ENCODE measurements at regions not wholly inside any gene's neighbourhood (a gene's known extent, or its start where the extent isn't known, plus 50 kb on each side); places are given as distances from the start of the nearest gene placed in this dataset.

DNA sequence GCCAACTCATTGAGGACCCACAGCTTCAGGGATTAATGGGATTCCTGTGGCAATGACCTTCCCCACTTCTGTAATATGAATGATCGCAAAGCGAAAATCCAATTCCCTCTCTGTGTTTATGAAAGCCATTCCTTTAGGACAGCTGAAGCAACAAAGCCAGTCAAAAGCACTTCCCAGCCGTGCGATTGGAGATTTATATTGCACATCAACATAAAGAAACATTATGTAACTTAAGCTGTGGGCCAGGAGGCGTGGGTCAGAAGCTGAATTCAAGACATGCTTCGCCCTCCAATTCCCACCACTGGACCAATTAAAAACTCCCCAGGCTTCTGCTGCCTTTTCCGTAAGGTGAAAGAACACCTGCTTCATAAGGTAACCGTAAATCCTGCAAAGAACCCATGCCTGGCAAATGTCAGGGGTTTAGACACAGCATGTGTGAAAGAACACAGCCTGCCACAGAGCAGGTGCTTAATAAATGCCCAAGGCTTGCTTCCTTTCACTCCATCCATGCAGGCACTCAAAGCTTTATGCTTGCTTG is 138.9 kb upstream of the SOD1 start:
- TF ChIP-seq SNAI2 (CRISPR knock-in tag; IDR thresholded peaks at IDR 0.05) (no peak), CSDC2 (CRISPR knock-in tag; IDR thresholded peaks at IDR 0.05) (no peak), BACH2 (CRISPR knock-in tag; IDR thresholded peaks at IDR 0.05; ENCODE audit: borderline replicate concordance) (no peak), ZNF565 (CRISPR knock-in tag; conservative IDR thresholded peaks at IDR 0.05; ENCODE audit: low read depth) (no peak)
- TF ChIP-seq, protein P1, sequence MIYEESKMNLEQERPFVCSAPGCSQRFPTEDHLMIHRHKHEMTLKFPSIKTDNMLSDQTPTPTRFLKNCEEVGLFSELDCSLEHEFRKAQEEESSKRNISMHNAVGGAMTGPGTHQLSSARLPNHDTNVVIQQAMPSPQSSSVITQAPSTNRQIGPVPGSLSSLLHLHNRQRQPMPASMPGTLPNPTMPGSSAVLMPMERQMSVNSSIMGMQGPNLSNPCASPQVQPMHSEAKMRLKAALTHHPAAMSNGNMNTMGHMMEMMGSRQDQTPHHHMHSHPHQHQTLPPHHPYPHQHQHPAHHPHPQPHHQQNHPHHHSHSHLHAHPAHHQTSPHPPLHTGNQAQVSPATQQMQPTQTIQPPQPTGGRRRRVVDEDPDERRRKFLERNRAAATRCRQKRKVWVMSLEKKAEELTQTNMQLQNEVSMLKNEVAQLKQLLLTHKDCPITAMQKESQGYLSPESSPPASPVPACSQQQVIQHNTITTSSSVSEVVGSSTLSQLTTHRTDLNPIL (CRISPR knock-in tag; IDR thresholded peaks at IDR 0.05; ENCODE audit: low read depth), result no peak
- ATAC-seq, result no peak

DNA sequence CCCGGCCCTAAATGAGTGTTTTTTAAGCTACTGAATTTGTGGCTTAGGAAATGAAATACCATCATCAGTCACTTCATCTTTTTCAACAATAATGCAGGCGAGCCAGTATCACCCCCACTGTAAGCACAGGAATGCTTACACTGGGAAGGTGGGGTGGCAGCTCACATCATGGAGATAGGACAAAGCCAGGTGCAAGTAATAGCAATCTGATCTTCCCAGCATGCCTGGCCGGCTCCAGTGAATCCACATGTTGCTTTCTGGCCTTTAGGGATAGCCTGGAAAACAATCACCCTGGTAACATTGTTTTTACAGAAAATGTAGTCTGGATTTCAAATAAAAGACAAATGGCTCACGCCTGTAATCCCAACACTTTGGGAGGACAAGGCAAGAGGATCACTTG is 140.9 kb upstream of the SOD1 start:
- TF ChIP-seq PPARA (CRISPR knock-in tag; IDR thresholded peaks at IDR 0.05; ENCODE audit: borderline replicate concordance) (no peak), BACH2 (CRISPR knock-in tag; IDR thresholded peaks at IDR 0.05; ENCODE audit: borderline replicate concordance) (no peak), ZNF8 (CRISPR knock-in tag; IDR thresholded peaks at IDR 0.05) (no peak), SNAI2 (CRISPR knock-in tag; IDR thresholded peaks at IDR 0.05) (no peak), GLIS3 (CRISPR knock-in tag; IDR thresholded peaks at IDR 0.05) (no peak), OSR1 (CRISPR knock-in tag; IDR thresholded peaks at IDR 0.05) (no peak)
- TF ChIP-seq, protein P2, sequence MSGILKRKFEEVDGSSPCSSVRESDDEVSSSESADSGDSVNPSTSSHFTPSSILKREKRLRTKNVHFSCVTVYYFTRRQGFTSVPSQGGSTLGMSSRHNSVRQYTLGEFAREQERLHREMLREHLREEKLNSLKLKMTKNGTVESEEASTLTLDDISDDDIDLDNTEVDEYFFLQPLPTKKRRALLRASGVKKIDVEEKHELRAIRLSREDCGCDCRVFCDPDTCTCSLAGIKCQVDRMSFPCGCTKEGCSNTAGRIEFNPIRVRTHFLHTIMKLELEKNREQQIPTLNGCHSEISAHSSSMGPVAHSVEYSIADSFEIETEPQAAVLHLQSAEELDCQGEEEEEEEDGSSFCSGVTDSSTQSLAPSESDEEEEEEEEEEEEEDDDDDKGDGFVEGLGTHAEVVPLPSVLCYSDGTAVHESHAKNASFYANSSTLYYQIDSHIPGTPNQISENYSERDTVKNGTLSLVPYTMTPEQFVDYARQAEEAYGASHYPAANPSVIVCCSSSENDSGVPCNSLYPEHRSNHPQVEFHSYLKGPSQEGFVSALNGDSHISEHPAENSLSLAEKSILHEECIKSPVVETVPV (CRISPR knock-in tag; IDR thresholded peaks at IDR 0.05), result no peak
- ATAC-seq, result no peak

DNA sequence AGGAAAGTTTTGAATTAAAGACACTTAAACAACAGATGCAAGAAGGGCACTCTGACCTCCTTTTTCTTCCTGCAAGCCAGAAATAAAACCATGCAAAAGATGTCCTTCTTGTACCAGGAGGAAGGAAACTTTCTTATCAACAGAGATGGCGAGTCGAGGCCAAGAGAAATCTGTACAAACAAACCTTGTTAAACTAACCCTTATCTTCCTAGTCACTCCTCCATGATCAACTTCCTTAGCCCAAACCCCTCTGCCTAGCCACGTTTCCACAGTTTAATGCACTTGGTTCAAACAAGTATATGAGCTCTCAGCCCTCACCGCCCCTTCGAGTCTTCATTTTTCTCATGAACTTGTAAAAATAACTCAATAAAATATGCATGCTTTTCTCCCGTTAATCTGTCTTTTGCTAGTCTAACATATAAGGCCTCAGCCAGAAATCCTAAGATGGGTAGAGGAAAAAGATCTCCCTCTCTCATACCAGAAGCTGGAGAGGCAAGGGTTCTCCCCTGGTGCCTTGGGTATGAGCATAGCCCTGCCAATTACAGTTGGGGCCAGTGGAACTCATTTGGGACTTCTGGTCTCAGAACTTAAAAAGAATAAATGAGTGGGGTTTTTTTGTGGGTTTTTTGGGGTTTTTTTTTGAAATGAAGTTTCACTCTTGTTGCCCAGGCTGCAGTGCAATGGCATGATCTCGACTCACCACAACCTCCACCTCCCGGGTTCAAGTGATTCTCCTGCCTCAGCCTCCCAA is 141.7 kb upstream of the SOD1 start:
- TF ChIP-seq PPARA (CRISPR knock-in tag; IDR thresholded peaks at IDR 0.05; ENCODE audit: borderline replicate concordance) (no peak), TOX (CRISPR knock-in tag; IDR thresholded peaks at IDR 0.05; ENCODE audit: borderline replicate concordance) (no peak)
- ATAC-seq, result no peak

DNA sequence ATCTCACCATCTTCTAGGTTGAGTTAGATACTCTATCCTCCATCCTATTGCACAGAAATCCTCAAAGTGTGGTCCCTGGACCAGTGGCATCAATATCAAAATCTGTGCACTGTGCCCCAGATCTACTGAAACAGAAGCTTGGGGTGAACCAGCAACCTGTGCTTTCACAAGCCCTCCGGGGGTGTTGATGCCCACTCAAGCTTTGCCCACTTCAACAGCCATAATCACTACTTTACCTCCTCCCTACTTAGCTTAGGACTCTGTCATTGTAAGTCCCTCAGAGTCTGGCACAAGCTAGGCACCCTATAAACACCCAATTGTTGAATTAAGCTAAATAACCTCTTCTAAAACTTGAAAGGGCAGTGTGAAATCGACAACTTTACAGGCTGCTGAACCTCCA is 144.2 kb upstream of the SOD1 start:
- no peak for ATAC-seq
- TF ChIP-seq, protein P3, sequence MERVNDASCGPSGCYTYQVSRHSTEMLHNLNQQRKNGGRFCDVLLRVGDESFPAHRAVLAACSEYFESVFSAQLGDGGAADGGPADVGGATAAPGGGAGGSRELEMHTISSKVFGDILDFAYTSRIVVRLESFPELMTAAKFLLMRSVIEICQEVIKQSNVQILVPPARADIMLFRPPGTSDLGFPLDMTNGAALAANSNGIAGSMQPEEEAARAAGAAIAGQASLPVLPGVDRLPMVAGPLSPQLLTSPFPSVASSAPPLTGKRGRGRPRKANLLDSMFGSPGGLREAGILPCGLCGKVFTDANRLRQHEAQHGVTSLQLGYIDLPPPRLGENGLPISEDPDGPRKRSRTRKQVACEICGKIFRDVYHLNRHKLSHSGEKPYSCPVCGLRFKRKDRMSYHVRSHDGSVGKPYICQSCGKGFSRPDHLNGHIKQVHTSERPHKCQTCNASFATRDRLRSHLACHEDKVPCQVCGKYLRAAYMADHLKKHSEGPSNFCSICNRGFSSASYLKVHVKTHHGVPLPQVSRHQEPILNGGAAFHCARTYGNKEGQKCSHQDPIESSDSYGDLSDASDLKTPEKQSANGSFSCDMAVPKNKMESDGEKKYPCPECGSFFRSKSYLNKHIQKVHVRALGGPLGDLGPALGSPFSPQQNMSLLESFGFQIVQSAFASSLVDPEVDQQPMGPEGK (CRISPR knock-in tag; IDR thresholded peaks at IDR 0.05; ENCODE audit: borderline replicate concordance), result no peak
- TF ChIP-seq, protein P4, sequence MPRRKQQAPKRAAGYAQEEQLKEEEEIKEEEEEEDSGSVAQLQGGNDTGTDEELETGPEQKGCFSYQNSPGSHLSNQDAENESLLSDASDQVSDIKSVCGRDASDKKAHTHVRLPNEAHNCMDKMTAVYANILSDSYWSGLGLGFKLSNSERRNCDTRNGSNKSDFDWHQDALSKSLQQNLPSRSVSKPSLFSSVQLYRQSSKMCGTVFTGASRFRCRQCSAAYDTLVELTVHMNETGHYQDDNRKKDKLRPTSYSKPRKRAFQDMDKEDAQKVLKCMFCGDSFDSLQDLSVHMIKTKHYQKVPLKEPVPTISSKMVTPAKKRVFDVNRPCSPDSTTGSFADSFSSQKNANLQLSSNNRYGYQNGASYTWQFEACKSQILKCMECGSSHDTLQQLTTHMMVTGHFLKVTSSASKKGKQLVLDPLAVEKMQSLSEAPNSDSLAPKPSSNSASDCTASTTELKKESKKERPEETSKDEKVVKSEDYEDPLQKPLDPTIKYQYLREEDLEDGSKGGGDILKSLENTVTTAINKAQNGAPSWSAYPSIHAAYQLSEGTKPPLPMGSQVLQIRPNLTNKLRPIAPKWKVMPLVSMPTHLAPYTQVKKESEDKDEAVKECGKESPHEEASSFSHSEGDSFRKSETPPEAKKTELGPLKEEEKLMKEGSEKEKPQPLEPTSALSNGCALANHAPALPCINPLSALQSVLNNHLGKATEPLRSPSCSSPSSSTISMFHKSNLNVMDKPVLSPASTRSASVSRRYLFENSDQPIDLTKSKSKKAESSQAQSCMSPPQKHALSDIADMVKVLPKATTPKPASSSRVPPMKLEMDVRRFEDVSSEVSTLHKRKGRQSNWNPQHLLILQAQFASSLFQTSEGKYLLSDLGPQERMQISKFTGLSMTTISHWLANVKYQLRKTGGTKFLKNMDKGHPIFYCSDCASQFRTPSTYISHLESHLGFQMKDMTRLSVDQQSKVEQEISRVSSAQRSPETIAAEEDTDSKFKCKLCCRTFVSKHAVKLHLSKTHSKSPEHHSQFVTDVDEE (CRISPR knock-in tag; IDR thresholded peaks at IDR 0.05), result no peak
- TF ChIP-seq ZC3H10 (CRISPR knock-in tag; IDR thresholded peaks at IDR 0.05), result no peak
- no peak for TF ChIP-seq SNAI2 (CRISPR knock-in tag; IDR thresholded peaks at IDR 0.05)
- TF ChIP-seq ARNTL (CRISPR knock-in tag; IDR thresholded peaks at IDR 0.05; ENCODE audit: borderline replicate concordance, low read depth), result no peak
- TF ChIP-seq PPARA (CRISPR knock-in tag; IDR thresholded peaks at IDR 0.05; ENCODE audit: borderline replicate concordance), result no peak
- TF ChIP-seq ISL1 (CRISPR knock-in tag; IDR thresholded peaks at IDR 0.05), result no peak
- no peak for TF ChIP-seq CSDC2 (CRISPR knock-in tag; IDR thresholded peaks at IDR 0.05)
- TF ChIP-seq, protein P1 (CRISPR knock-in tag; IDR thresholded peaks at IDR 0.05; ENCODE audit: low read depth), result no peak
- TF ChIP-seq, protein P2 (CRISPR knock-in tag; IDR thresholded peaks at IDR 0.05), result no peak
- TF ChIP-seq, protein P5, sequence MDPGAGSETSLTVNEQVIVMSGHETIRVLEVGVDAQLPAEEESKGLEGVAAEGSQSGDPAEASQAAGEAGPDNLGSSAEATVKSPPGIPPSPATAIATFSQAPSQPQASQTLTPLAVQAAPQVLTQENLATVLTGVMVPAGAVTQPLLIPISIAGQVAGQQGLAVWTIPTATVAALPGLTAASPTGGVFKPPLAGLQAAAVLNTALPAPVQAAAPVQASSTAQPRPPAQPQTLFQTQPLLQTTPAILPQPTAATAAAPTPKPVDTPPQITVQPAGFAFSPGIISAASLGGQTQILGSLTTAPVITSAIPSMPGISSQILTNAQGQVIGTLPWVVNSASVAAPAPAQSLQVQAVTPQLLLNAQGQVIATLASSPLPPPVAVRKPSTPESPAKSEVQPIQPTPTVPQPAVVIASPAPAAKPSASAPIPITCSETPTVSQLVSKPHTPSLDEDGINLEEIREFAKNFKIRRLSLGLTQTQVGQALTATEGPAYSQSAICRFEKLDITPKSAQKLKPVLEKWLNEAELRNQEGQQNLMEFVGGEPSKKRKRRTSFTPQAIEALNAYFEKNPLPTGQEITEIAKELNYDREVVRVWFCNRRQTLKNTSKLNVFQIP (CRISPR knock-in tag; IDR thresholded peaks at IDR 0.05; ENCODE audit: borderline replicate concordance, low read depth), result no peak
- TF ChIP-seq BACH2 (CRISPR knock-in tag; IDR thresholded peaks at IDR 0.05; ENCODE audit: borderline replicate concordance), result no peak

All from SK-N-SH treated with all-trans-retinoic acid at 6 μM for 48 hours (cell line).